Choroid plexus epithelial cell (primary cell): ENCODE measurements at regions not wholly inside any gene's neighbourhood (a gene's known extent, or its start where the extent isn't known, plus 50 kb on each side); places are given as distances from the start of the nearest gene placed in this dataset.

Source experiments
- DNase-seq: peaks from one replicate; pipeline ENCODE4 v3.0.0-alpha.2; 2010; ENCODE audit warnings: low read depth
- H3K4me3 ChIP-seq: 2 replicates; pipeline ENCODE4 v1.5.1; 2011; ENCODE audit warnings: low read depth, mild to moderate bottlenecking, control low read depth, low read length, moderate library complexity
- CTCF ChIP-seq: conservative IDR thresholded peaks from 2 replicates; pipeline ENCODE4 v1.5.1; 2011; ENCODE audit warnings: low read depth, mild to moderate bottlenecking, control low read depth, inconsistent platforms, low read length, moderate library complexity

DNA sequence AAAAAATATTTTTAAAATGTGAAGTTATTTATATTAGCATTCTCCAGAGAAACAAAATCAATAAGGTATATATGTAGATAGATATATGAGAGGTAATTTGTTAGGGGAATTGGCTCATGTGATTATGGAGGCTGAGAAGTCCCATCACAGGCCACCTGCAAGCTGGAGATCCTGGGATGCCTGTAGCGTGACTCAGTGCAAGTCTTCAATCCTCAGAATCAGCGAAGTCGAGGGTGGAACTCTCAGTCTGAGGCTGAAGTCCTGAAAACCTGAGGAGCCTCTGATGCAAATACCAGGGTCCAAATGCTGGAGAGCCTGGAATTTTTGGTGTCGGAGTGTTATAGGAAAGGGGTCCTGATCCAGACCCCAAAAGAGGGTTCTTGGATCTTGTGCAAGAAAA lies 658.5 kb downstream of the USP25 start:
- no peak overlapping the region for H3K4me3 ChIP-seq
- DNase-seq = no peak
- TF ChIP-seq CTCF = no peak

GRCh38 chr21:16388911-16389560 lies 659.3 kb downstream of the USP25 start:
- no peak for TF ChIP-seq CTCF
- H3K4me3 ChIP-seq = no peak overlapping the region
- no peak for DNase-seq

- no peak for DNase-seq
- no peak overlapping the region for H3K4me3 ChIP-seq
- TF ChIP-seq CTCF = no peak
Measured at GRCh38 chr21:16389643-16390042, 659.9 kb downstream of the USP25 start.

GRCh38 chr21:16395285-16395684 lies 665.5 kb downstream of the USP25 start:
- no peak for DNase-seq
- H3K4me3 ChIP-seq = no peak overlapping the region
- no peak for TF ChIP-seq CTCF

DNA sequence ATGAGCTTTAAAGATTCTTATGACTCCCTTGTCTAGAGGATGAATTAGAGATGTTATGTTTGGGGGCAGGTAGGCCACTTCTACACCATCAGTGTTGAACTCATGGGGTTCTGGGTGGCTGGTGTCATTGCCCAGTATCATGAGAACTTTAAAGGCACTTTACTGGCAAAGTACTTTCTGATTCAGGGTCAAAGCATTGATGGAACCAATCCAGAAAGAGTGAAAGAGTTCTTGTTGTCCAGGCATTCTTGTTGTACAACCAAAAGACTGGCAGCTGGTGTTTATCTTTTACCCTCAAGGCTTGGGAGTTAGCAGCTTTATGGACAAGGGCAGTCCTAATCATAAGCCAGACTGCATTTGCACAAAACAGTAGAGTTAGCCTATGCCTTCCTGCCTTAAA lies 673.0 kb downstream of the USP25 start:
- DNase-seq = no peak
- H3K4me3 ChIP-seq = no peak overlapping the region
- TF ChIP-seq CTCF = no peak

GRCh38 chr21:16404776-16405175 lies 675.0 kb downstream of the USP25 start:
- H3K4me3 ChIP-seq = no peak overlapping the region
- no peak for TF ChIP-seq CTCF
- no peak for DNase-seq

GRCh38 chr21:16406355-16406754 lies 676.6 kb downstream of the USP25 start:
- no peak overlapping the region for H3K4me3 ChIP-seq
- DNase-seq = no peak
- no peak for TF ChIP-seq CTCF
